Stimulated activated CD4-positive, alpha-beta T cell treated with anti-CD3 and anti-CD28 coated beads, Interleukin-15, amount 100 ng/mL, for 1 hour (primary cell): ENCODE measurements at regions not wholly inside any gene's neighbourhood (a gene's known extent, or its start where the extent isn't known, plus 50 kb on each side); places are given as distances from the start of the nearest gene placed in this dataset.

Experiments
- DNase-seq, 2 donors: peaks; one replicate each; pipeline ENCODE4 v3.0.0-alpha.2; 2020; ENCODE audit warnings: low read depth in 1 of 2, low spot score in 1 of 2

- DNase-seq, result no peak
Observed at GRCh38 chr1:87508247-87508787, 179.6 kb downstream of the LMO4 start.

GRCh38 chr1:87510540-87510939 lies 181.9 kb downstream of the LMO4 start:
- DNase-seq, result no peak

DNA sequence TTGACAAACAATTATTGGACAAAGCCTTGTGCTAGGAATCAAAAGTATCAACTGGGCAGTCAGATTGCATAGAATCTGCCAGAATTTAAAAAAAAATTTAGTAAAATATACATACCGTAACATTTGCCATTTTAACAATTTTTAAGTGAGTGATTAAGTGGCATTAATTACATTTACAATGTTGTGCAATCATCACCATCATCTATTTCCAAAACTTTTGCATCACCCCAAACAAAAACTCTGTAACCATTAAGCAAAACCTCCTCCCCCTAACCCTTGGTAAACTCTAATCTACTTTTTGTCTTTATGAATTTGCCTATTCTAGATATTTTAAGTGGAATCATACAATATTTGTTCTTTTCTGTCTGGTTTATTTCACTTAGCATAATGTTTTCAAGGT lies 182.8 kb downstream of the LMO4 start:
- no peak for DNase-seq

DNA sequence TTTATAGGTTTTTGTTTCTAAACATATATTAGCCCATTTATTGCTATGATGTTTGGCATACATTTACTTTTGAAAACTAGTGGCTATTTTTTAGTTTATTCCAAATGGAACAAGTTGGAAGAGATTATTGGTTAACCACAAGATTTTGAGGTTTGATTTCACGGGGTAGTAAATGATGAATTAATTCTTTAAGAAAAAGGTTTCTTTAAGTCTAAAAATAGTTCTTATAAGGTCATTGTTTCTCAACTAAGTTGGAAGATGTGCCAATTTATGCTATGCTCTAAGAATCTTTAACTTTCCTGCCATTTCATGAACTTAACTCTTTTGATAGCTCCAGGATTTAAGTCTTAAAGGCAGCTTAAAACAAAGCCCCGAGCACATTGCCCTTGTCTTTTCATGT lies 183.8 kb downstream of the LMO4 start:
- no peak for DNase-seq

GRCh38 chr1:87513255-87513654 lies 184.6 kb downstream of the LMO4 start:
- DNase-seq, result no peak

DNA sequence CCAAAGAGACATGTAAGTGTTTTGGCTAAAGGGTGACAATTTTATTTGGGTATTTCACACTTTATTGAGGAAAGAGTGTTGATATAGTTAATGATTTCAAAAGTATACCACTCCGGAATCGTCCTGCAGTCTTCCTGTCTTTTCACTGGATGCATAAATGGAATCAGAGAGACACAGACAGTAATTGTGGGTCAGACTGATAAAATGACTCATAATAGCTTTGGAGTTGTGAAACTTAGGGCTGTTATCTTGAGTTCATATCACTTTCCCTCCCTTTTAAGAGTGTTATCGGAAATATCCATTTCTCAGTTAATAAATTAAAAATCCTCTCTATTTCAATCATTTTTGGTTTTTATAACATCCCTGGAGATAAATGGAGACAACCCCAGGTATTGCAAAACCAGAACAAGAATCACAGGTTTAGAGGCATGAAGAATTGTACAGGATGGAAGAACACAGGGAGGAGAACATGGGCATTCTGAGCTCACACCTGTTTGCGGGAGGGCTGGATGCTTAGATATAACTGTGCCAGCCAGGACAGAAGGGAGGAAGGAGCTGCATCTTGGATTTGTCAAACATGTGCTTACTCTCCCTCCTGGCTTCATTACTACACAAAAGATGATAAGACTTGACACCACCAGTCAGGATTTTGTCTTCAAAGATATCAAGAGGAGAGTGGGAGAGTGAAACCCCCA lies 185.4 kb downstream of the LMO4 start:
- no peak for DNase-seq

- DNase-seq, result no peak
Observed at GRCh38 chr1:87515781-87516180, 187.1 kb downstream of the LMO4 start.

DNA sequence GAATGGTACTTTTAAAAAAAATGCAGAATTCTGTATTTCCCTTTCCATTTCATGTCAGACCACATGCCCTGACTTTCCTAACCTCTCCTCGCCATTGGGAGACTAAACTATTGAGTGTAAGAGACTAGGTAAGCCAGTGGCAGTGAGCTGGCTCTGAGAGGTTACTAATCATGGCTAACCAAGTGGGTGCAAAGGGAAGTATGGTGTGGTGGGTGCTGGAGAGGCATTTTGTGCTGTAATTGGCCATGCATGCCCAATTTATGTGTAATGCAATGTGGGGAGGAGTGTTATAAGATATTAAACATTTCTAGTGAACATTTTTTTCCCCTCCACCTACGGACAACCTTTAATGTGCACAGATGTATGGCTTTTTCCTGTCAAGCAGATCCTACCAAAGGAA lies 190.1 kb downstream of the LMO4 start:
- DNase-seq, result no peak

DNA sequence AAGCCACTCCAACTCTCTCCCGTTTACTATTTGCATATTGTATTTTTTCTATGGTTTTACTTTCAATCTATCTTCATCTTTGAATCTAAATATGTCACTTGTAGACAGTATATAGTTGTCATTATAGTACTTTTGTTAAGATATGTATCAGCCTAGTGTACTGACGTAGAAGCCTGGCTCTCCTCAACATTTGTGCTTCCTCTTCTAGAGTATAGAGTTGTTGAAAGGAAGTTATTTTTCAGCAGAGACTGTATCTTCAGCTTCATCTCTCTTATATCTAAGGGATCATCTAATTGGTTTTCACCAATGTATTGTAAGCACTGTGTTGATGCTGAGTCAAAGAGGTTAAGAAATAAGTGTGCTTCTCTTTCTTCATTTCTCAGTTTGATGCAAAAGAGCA lies 192.8 kb downstream of the LMO4 start:
- no peak for DNase-seq

- no peak for DNase-seq
Observed at GRCh38 chr1:87523466-87523865, 194.8 kb downstream of the LMO4 start.

DNA sequence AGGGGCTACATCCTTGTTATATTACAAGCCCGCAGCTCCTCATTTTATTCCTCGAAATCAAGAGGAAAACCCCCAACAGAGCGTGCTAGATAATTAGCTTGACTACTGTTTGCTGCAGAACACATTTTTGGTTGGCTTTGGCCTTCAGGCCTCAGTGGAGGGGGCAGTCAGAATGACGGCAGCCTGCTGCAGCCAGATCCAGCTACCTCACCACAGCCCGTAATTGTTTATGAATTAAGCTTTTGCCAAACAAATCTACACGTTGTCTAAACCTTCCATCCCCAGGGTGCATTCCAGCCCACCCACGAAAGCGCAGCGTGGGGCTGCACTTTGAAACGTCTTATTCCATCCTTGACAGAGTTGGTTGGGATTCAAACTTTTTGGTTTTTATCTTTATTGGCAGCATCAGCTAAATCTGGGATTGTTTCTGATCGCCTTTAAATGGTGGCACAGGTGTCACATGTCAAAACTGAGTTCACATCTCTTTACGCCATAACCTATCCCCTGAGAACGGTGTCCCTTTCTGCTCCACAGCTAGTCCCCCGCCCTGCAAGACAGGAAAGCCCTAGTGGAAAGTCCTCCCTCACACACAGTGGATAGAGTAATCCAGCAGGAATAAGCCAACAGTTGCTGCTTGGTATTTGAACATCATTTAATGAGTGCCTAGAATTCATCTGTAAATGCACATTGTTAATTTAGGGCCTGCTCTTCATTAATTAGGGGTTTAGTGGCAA lies 195.5 kb downstream of the LMO4 start:
- DNase-seq, result no peak

DNA sequence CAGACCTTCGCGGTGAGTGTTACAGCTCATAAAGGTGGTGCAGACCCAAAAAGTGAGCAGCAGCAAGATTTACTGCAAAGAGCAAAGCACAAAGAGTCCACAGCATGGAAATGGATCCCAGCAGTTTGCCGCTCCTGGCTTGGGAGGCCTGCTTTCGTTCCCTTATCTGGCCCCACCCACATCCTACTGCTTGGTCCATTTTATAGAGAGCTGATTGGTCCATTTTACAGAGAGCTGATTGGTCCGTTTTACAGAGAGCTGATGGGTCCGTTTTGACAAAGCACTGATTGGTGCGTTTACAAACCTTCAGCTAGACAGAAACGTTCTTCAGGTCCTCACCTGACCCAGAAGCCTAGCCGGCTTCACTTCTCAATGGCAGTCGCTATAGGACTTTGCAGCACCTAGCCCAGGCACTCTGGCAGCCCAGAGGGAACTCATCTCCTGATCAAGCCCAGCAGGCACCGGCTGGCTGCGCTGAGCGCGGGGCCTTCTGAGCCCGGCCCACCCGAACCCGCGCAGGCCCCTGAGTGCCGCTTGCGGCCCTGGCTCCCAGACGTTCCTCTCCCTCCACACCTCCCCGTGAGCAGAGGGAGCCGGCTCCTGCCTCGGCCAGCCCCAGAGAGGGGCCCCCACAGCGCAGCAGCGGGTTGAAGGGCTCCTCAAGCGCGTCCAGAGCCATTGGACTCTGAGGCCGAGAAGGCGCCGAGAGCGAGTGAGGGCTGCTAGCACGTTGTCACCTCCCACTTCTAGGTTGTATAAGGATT lies 200.3 kb downstream of the LMO4 start:
- no peak for DNase-seq

- DNase-seq, result no peak
Observed at GRCh38 chr1:87530042-87530807, 201.5 kb downstream of the LMO4 start.

DNA sequence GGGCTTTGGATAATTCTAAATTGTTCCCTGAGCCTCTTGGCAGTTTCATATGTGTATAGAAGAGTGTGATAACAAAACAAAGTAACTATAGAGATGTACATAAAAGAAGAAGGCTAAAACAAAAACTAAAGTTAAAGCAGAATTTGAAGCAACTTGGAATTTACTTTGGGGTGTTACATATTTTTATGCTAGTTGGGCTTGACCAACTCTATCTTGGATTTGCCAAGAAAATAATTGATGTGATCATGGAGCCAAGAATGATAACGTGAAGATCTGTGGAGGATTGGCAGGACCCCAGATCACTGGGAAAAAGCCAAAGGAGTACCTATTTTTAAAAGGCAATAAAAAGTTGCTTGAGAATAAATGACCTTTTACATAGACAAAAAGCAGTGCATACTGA lies 206.9 kb downstream of the LMO4 start:
- DNase-seq, result no peak

DNA sequence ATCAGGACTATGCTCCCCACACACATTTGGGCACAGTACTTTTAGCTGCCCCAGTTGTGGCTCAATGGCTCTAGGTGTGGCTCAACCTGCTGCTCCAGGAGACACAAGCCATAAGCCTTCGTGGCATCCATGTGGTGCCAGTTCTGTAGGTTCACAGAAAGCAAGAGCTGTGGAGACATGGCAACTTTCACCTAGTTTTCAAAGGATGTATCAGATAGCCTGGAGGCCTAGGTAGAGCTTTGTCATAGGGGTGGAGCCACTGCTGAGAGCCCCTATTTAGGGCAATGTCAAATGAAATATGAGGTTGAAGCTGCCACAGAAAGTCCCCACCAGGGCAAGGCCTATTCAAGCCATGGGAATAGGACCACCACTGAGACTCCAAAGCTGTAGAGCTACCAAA lies 210.5 kb downstream of the LMO4 start:
- DNase-seq, result no peak

DNA sequence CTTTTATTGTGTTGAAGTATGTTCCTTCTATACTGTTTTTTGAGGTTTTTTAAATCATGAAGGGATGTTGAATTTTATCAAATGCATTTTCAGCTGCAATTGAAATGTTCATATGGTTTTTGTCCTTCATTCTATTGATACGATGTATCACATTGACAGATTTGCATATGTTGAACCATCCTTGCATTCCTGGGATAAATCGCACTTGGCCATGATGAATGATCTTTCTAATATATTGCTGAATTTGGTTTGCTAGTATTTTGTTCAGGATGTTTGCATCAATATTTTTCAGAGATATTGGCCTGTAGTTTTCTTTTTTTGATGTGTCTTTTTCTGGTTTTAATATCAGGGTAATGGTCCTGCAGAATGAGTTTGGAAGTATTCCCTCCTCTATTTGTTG lies 214.0 kb downstream of the LMO4 start:
- DNase-seq, result no peak

- DNase-seq, result no peak
Observed at GRCh38 chr1:87549738-87550137, 221.1 kb downstream of the LMO4 start.

DNA sequence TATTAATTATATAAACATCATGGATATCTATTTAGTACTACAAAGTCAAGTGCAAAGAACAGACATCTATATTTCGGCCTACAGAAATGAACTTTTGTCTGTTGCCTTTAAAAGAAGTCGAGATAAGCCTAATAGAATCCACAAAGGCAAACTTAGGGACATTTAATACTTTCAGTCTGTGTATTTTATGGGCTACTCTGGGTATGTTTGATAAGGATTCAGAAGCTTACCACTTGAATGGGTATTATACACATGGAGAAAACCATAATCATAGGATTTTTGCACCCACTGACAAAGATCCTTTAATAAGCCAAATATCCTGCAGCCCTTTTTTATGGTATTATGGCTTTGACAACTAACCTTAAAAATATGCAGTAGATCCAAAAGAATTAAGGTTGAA lies 224.8 kb downstream of the LMO4 start:
- no peak for DNase-seq

DNA sequence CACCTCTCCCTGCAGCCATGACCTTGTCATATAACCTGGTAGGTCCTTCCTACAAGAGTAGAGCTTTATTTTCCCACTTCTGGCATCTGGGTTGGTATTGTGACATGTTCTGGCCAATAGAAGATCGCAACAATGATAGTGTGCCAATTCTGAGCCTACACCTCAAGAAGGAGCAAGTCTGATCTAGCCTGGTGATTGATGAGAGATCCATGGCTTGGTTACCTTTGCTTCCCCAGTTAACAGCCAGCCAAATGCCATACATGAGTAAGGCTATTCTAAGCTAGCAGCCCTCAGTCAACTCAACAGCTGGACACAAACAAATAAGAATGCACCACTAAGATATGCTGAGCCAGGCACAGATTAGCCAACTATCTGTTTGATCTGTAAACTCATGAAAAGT lies 226.7 kb downstream of the LMO4 start:
- DNase-seq, result no peak

GRCh38 chr1:87556326-87556725 lies 227.6 kb downstream of the LMO4 start:
- no peak for DNase-seq

GRCh38 chr1:87558921-87559320 lies 230.2 kb downstream of the LMO4 start:
- DNase-seq, result no peak
